ENCODE measurements at regions not wholly inside any gene's neighbourhood (a gene's known extent, or its start where the extent isn't known, plus 50 kb on each side); places are given as distances from the start of the nearest gene placed in this dataset.
"Not testable (repeated sequence)": the region's sequence is repeated elsewhere in the genome, so short reads cannot be mapped to it uniquely, and the experiment has no call there.

DNA sequence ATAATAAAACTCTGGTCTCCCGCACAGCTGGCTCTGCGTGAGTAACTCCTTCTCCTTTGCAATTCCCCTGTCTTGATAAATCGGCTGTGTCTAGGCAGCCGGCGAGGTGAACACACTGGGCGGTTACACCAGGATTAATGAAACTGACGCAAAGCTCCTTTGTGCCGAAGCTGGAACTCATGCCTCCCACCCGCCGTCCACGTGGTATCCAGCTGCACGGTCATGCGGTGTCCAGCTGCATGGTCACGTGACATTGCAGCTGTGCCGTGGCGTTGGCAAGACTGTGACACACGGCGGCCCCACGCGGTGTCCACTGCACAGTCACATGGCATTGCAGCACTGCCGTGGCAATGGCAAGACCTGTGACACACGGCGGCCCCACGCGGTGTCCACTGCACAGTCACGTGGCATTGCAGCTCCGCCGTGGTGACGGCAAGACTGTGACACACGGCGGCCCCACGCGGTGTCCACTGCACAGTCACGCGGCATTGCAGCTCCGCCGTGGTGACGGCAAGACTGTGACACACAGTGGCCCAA, 350.6 kb downstream of the CNTNAP3B start:
- in situ Hi-C loops (cut with MboI; ENCODE audit: low sequenced_read_pairs); H3K23ac ChIP-seq (ENCODE audit: low read depth, low read length); H2BK15ac ChIP-seq (ENCODE audit: low read depth, low read length); H3K14ac ChIP-seq (replicated peaks; ENCODE audit: low read depth, low read length); H3K4me3 ChIP-seq (ENCODE audit: insufficient read depth, low read depth, low read length); H2AK9ac ChIP-seq (replicated peaks; ENCODE audit: low read depth, low read length, poor library complexity); H3K9me3 ChIP-seq (ENCODE audit: control insufficient read depth, insufficient read depth, low read length); H4K20me1 ChIP-seq (ENCODE audit: insufficient read depth, low read length); H4K91ac ChIP-seq (ENCODE audit: insufficient read depth, low read depth, low read length); H4K8ac ChIP-seq (ENCODE audit: low read depth in 2 of 2, low read length in 2 of 2); H3K79me1 ChIP-seq (ENCODE audit: low read depth in 1 of 2, low read length in 2 of 2); H2BK20ac ChIP-seq (ENCODE audit: low read depth, low read length); H3K56ac ChIP-seq (ENCODE audit: extremely low read depth, insufficient read depth, low read length); H3K4ac ChIP-seq (ENCODE audit: low read depth, low read length); H3K27ac ChIP-seq (ENCODE audit: insufficient read depth, low read length); ATAC-seq (ENCODE audit: low read depth); intact Hi-C loops (cut with micrococcal nuclease); H2AK5ac ChIP-seq (ENCODE audit: low read depth, low read length); H3K9ac ChIP-seq (ENCODE audit: low read depth, low read length); H3K36me3 ChIP-seq (ENCODE audit: control insufficient read depth, insufficient read depth, low read length); H2AFZ ChIP-seq (replicated peaks; ENCODE audit: low read length, poor library complexity); dilution Hi-C loops (cut with HindIII; ENCODE audit: low sequenced_read_pairs, unreplicated experiment); H3K18ac ChIP-seq (ENCODE audit: low read depth, low read length); CTCF ChIA-PET; H3K4me1 ChIP-seq (ENCODE audit: control insufficient read depth, insufficient read depth, low read length); H3K4me2 ChIP-seq (ENCODE audit: low read depth, low read length); H3K9me1 ChIP-seq (ENCODE audit: insufficient read depth, low read length); DNase-seq; BruUV-seq (replicated peaks); H4K5ac ChIP-seq (ENCODE audit: low read depth, low read length); POLR2A ChIA-PET (ENCODE audit: unreplicated experiment); H2BK120ac ChIP-seq (ENCODE audit: low read depth, low read length); H2BK5ac ChIP-seq (ENCODE audit: low read depth, low read length, poor library complexity, severe bottlenecking); H3K27me3 ChIP-seq (ENCODE audit: control insufficient read depth, insufficient read depth, low read length): not testable (repeated sequence)
- WGBS, 2 experiments (ENCODE audit: extremely low coverage in 2 of 2, insufficient read length in 1 of 2): 95% methylated on average over 15 of the region's 38 CpGs; no CpG with 5 or more reads in 1 of the 2 experiments

DNA sequence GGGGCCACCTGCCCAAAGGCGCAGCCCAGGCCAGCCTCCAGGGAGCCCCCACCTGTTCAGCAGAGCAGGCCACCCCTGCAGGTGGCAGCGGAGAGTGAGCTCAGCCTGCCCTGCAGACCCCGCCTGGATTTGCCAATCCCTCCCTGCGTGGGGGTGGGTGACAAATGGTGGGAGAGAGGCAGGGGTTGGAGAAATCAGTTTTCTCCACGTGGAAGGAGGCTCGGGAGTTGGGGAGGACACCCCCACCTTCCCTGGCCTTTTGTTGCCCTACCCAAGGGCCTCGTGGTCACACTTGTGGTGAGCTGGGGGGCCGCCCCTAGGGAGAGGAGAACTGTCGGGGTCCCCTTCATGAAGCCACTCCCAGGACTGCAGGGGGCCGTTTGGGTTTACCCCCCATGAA, 351.7 kb downstream of the CNTNAP3B start:
- H2AK9ac ChIP-seq (replicated peaks; ENCODE audit: low read depth, low read length, poor library complexity); H3K56ac ChIP-seq (ENCODE audit: extremely low read depth, insufficient read depth, low read length); intact Hi-C loops (cut with micrococcal nuclease); H3K4ac ChIP-seq (ENCODE audit: low read depth, low read length); H3K9me3 ChIP-seq (ENCODE audit: control insufficient read depth, insufficient read depth, low read length); CTCF ChIA-PET; H3K36me3 ChIP-seq (ENCODE audit: control insufficient read depth, insufficient read depth, low read length); H2BK15ac ChIP-seq (ENCODE audit: low read depth, low read length); H4K5ac ChIP-seq (ENCODE audit: low read depth, low read length); H3K9me1 ChIP-seq (ENCODE audit: insufficient read depth, low read length); H3K4me1 ChIP-seq (ENCODE audit: control insufficient read depth, insufficient read depth, low read length); H4K8ac ChIP-seq (ENCODE audit: low read depth in 2 of 2, low read length in 2 of 2); H3K27ac ChIP-seq (ENCODE audit: insufficient read depth, low read length); H3K4me3 ChIP-seq (ENCODE audit: insufficient read depth, low read depth, low read length); H2AK5ac ChIP-seq (ENCODE audit: low read depth, low read length); H4K91ac ChIP-seq (ENCODE audit: insufficient read depth, low read depth, low read length); BruUV-seq (replicated peaks); H2AFZ ChIP-seq (replicated peaks; ENCODE audit: low read length, poor library complexity); H3K79me1 ChIP-seq (ENCODE audit: low read depth in 1 of 2, low read length in 2 of 2); H4K20me1 ChIP-seq (ENCODE audit: insufficient read depth, low read length); H3K23ac ChIP-seq (ENCODE audit: low read depth, low read length); H2BK20ac ChIP-seq (ENCODE audit: low read depth, low read length); in situ Hi-C loops (cut with MboI; ENCODE audit: low sequenced_read_pairs); H3K18ac ChIP-seq (ENCODE audit: low read depth, low read length); ATAC-seq (ENCODE audit: low read depth); H2BK5ac ChIP-seq (ENCODE audit: low read depth, low read length, poor library complexity, severe bottlenecking); H3K14ac ChIP-seq (replicated peaks; ENCODE audit: low read depth, low read length); DNase-seq; dilution Hi-C loops (cut with HindIII; ENCODE audit: low sequenced_read_pairs, unreplicated experiment); POLR2A ChIA-PET (ENCODE audit: unreplicated experiment); H2BK120ac ChIP-seq (ENCODE audit: low read depth, low read length); H3K9ac ChIP-seq (ENCODE audit: low read depth, low read length); H3K27me3 ChIP-seq (ENCODE audit: control insufficient read depth, insufficient read depth, low read length); H3K4me2 ChIP-seq (ENCODE audit: low read depth, low read length): not testable (repeated sequence)
- WGBS, 2 experiments (ENCODE audit: extremely low coverage in 2 of 2, insufficient read length in 1 of 2): no CpG with 5 or more reads among the region's 10 CpGs
